Left renal cortex interstitium (tissue), 4 donors: ENCODE measurements at regions not wholly inside any gene's neighbourhood (a gene's known extent, or its start where the extent isn't known, plus 50 kb on each side); places are given as distances from the start of the nearest gene placed in this dataset.

ENCODE experiments used
- DNase-seq, 4 donors: peaks; one replicate each; pipeline ENCODE4 v3.0.0-alpha.2; 2013; ENCODE audit warnings: low read depth in 4 of 4, low spot score in 2 of 4, missing footprints in 1 of 4

DNA sequence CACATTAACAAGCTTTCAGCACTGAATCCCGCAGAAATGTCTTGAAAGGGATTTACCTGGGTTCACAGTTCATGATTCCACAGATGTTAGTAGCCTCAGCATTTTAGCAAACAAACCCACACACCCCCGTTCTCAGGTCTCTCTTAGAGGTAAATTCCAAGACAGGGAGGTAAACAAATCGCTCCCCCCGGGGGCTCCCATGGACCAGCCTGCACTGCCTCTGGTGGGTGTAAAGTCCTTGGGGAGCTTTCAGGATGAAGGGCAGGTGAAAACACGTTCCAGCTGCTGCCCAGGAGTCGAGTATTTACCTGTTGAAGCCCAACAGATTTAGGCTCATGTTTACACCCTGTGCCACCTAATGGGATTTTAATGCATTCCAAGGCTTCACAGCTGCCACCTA, 187.0 kb upstream of the FOXQ1 start:
- no peak for DNase-seq

DNA sequence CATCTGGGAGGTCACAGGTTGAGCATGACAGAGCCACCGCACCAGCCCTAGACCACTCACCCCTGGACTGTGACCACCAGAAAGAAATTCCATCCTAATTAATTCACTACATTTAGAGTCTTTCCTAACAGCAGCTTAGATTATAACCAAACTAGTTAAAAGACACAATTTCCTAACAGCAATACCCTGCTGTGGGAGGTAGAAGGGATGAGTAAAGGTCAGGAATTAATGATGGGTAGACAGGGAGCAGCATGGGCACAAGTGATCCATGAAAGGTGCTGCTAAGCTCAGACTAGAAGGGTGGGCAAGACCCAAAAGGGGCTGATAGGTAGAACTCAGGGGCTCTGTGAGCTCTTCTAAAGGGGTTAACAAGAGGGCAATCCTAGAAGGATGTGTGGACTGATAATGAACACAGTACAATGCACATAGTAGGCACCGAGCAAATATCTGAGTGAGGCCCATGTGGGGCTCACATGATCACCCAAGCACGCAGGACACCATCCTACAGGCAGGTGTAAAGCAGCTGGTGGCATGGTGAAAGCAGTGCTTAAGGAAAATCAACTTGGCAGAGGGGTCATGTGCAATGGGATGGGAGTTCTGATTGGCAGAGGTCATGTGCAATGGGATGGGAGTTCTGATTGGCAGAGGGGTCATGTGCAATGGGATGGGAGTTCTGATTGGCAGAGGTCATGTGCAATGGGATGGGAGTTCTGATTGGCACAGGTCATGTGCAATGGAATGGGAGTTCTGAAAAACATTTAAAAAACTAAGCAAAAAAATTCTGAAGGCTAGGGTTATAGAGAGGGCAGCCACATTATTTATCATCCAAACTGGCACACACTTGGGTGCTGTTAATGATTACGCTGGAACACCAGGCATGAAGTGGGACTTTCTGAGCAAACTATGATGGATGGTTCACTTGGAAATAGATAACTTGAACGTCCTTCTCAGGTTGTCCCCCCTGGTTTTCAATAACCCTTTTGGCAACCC, 188.2 kb upstream of the FOXQ1 start:
- no peak for DNase-seq

DNA sequence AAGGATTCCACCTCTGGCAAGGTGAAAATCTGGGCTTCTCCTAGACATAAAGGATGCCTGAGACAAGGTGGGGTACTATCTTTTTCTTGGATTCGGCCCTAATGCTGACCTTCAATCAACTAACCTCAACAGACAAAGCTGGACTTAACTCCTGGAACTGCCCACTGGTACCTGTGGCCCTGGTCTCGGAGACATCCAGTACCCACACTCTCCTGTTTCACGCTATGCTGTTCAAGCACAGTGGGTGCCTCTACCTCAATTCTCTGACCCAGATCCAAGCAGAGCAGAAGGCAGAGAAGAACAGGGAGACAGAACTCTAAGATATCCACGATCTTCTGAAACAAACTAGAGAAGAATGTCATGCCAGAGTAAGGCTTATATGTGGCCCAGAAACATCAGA, 189.8 kb upstream of the FOXQ1 start:
- no peak for DNase-seq

DNA sequence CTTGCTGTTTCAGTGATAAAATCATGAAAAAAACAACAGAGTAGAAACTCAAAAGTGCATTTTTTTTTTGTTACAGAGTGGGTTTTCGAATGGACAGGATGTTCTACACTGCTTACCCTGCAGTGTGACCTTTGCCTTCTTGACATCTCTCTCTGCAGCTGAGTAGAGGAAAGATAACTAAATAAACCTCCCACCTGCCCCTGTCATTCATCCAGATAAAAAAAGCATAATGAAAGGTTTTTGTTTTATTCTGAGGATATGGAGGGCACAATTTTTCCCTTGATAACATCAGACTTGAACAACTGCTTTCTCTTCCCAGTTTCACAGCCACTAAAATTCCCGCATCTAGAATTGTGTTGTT, 193.6 kb upstream of the FOXQ1 start:
- DNase-seq = no peak

DNA sequence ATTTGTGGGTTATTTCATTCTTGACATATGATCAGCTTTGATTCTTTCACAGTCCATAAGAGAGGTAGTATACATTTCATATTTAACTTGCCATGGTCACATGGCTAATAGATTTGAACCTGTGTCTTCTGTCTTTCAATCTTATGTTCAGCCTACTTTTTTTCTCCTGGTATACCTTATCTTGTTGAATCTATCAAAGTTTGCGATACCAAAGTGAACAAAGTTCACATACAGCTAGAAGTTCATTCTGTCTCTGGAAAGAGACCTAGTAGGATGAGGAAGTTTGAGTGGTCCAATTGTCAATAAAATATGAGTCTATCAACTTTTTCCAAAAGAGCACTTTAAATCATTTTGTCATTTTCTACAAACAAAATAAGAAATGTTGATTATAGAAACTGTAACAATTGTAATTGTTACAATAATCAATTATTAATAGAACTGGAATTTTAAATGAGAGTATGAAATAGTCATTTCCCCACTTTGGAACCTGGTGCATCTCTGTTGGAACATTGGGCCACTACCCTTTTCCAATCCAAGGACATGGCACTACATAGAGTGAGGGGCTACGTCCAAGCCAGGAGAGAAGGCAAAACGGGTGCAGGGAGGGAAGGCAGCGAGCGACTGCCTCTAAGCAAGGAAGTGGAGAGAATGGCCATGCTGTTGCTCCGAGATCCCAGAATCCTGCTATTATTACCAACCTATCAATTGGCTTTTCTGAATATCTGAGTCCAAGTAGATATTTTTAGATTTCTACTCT, 194.2 kb upstream of the FOXQ1 start:
- no peak for DNase-seq

DNA sequence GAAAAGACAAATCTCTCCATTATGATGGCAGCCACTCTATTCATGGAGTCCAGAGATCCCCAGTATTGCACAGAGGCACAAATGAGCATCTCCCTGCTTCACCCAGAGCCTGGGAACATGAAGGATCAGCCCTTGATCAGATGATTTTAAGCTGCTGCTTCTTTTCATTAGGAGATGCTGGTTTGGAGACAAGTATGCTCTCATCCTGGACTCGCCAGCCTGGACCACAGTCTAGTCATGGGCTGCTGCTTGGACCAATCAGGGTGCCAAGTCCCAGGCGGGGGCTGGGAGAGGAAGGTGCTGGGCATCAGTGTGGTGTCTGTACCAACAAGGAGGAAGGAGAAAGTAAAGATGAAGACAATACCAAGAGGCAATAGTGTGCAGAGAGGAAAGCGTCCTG, 195.7 kb upstream of the FOXQ1 start:
- DNase-seq = no peak

DNA sequence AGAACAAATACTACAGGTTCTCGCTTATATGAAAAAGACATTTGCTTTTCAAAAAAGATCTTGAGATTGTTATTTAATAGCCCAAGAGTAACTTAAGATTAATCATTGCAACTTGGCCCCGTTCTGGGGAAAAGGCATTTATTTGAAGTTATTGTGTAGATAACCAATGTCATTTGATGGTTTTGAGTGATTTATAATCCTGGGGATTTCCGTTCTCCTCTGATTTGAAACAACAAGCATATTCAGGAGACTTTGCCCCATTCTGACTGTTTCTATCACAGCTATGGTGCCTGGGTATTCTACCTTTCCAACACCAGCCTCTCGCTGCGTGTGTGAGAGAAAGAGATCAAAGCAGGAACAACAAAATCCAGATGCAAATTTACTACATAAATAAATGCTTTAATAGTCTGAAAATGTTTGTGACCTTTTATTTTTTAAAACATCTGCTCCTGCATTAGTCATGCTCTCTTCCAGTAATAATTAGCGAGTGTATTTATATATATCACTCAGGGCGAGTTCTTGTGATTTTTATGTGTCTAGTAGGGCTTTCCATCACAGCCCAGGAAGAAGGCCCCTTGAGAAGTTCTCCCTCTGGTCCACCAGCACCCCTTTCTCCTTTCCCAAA, 197.9 kb upstream of the FOXQ1 start:
- no peak for DNase-seq

DNA sequence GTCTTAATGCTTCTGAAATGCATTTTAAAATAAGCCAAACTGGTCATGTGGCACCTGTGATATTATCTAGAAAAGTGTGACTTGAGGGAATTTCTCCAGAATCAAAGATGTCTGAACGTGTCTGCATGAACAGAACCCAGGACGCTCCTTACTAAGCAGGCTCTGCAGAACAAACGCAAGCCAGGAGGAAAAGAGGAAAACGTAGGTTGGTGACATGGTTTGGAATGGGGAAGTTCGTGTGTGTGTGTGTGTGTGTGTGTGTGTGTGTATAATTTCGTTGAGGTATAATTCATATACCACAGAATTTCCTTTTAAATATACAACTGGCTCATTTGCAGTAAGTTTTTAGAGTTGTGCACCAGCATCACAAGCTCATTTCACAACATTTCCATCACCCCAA, 200.5 kb upstream of the FOXQ1 start:
- no peak for DNase-seq

DNA sequence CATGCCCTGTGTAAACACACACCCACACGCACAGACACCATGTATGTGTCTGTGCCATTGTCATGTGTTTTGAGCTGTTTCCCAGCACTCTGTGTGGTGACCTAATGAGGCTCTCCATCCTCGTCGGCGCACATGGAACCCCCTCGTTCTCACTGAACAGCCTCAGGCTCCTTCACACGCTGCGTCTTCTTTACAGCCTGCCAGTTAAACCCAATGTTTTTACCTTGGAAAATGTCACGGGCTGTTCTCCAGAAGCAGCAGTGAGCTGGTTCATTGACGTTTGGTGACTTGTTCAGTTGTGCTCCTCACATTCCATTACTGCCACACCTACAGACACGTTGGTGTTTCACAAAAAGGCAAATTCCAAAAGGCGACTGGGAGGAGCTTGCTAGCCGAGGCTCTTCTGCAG, 201.0 kb upstream of the FOXQ1 start:
- no peak for DNase-seq

DNA sequence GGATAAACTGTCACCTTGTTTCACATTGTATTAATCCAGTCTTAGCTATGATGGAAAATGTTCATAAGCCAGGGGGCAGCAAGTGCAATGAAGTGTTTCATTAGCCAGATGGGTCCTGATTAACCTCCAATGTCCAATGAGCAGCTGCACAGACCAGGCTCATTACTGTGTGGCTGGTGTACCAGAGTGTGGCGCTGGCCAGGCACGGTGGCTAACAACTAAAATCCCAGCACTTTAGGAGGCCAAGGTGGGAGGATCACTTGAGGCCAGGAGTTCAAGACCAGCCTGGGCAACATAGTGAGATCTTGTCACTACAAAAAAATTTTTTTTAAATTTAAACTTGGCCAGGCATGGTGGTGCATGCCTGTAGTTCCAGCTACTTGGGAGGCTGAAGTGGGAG, 201.7 kb upstream of the FOXQ1 start:
- no peak for DNase-seq

DNA sequence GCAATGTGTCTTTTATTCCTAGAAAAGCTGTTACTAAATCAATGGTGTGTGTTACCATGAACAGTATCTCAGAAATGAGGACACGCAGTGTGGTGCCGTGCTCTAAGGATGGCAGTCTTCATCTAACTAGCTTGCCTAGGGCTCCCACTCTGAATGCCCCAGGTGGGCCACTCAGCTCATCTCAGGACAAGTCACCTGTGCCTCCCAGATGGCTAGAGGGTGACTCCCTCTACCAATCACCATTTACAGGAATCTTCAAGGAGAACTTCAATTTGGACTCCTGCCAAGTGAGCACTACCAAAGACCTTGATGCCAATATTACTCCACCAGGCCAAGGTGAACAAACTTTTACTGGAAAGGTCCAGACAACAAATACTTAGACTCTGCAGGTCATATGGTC, 202.8 kb upstream of the FOXQ1 start:
- DNase-seq = no peak

DNA sequence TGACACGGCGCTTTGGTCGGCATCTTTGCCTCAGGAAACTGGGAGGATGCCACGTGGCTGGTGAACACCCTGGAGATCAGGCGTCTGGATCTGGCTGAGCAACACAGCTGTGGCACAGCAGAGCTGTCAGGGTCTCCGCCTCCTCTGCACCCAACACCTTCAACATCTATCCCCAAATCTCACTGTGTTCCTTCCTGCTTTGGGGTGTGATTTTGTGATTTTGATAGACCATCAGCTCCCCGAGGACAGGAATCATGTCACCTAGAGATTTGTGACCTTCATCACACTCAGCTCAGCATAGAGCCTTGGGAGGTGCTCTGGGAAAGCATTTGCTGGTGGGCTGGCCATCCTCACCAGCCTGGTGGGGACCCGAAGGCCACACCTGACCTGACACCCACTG, 203.7 kb upstream of the FOXQ1 start:
- no peak for DNase-seq

DNA sequence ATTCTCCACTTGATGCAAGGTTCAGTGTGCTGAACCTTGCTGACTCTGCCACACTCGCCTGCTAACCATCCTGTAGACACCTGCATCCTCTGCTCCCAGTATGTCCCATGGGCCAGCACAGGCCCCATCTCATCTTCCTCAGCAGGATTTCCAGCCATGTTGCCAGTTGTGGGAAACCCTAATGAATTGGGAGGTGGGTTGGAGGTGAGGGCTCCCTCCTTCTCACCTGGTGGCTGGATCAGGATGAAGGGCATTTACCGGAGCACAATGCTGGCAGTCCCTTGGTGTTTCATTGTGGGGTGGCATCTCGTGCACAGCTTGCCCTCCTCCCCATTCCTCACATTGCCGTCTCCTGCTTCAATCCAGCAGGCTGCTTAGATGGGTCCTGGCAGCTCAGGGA, 204.3 kb upstream of the FOXQ1 start:
- no peak for DNase-seq

DNA sequence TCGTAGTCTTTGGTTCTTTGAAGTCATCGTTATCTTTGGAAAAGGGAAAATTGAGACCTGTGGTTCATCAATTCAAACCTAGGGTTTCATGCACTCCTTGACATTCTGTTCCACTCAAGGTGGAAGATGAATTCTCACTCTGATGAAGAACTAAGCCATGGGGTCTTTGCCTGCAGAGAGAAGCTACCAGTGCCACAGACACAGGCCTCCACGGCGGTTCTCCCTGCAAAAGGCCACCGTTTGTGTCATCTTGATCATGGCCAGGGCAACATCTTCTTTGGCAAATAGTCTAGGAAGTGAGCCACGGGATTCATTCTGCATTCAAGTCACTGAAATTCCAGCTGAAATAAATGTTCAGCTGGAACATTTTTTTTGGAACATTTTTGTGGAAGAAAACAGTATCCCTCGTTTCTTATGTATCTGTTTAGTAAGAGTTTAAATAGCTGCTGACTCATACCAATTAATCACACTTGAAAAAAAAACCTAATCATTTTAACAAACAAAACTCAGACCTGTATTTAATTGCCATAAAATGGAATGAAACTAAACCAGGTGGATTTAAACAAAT, 206.0 kb upstream of the FOXQ1 start:
- DNase-seq = no peak

DNA sequence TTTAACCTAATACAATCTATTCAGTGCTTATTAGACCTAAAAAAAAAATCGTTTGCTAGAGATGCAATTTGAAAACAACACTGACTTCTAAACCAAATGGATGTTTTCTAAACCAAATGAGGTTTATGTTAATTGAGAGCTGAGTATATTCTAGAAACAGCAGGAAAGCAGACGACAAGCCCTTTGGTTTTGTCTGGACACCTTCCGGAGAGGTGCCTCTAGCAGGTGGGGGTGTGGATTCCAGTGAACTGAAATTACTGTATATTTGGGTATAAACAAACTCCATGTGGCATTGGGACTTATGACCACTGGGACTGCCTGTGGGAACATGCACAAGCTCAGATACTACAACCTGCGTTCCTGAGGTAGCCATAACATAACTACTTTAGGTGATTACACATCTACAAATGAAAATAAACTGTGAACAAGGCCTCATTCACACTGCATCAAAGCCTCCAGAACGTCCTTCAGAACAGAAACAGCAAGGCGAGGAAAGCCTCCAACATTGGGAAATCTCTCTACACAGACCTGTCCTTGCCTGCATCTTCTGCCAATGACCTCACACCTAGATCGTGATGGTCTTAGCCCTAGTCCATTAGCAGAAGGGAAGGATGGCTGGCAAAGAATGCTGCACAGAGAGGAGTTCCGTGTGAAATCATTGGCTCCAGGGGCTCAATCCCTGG, 206.8 kb upstream of the FOXQ1 start:
- no peak for DNase-seq

DNA sequence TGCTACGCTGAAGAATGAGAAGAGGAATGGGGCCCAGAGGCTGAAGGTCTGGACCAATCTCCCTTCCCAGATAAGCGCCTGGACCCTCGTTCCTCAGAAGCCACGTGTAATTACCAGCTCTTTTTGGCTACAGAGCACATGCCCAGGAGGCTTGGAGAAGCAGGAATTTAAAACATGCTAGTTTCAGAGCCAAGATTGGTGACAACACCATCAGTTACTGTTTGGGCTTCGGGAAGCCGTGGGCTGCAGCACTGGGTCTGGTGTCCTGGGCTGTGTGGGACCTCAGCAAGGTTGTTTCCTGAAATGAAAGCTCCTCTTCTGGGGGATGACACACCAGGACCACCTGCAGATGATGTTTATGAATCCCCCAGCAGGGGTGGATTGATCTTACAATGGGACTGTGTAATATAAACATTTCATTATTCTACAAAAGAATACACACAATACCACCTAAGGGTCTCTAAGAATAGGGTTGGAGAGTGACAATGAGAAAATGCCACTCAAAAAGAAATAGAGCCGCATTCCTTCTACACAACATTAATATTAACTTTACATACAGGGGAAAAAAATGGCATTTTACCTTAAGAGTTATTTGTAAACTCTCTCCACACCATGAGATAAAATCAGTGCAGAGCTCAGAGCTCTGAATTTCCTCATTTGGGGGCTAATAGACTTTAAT, 207.8 kb upstream of the FOXQ1 start:
- no peak for DNase-seq

DNA sequence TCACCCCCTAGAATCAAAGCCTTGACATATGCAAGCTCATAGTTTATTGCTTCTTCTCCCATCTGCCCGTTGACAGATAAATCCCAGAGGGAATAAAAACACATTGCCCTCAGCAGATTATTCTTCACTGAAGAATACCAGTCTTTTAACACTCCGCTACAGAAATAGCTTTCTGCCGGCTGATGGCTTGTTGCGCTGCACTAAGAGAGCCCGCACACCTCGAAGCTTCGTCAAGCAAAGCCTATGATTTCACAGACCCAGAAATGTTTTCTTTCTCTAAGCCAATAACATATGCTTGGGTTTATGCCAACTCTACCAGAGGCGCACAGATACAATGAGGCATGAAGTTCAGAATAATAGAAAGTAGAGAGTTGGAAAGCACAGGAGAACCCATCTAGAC, 208.9 kb upstream of the FOXQ1 start:
- DNase-seq = no peak

DNA sequence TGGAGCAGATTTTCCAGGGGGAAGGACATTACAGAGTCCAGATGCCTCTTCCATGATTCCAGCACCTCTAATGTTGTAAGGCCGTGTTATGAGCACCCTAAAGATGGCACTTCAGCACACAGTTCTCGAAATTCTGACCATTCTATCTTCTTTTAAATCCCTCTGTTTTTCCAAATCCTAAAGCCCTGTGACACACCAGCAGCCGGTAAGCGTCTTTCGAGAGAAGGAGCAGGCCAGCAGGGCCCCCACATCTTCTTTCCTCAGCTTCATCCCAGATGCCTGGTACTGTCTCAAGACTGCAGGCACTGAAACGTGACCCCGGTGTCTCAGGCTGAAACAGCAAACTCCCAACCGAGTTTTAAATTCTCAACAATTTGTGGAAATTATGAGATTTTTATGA, 211.6 kb upstream of the FOXQ1 start:
- DNase-seq = no peak

DNA sequence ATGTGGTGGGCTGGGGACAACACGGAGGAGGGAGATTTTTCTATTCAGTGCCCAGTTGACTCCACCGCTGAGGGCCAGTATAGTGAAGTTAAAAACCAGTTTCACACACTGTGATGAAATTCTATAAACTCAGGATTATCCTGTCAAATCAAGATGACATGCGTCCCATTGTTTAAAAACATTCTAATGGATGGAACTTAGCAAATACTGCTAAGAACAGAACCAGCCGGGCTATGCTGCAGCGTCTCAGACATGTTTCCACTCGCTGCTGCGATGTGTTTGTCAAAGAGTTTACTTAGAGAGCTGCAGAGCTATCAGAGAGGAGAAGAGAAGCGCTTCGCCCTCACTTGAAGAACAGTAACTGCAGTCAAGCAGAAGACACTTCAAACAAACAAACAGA, 212.6 kb upstream of the FOXQ1 start:
- DNase-seq = no peak
